Endothelial cell of umbilical vein (primary cell): ENCODE measurements at regions not wholly inside any gene's neighbourhood (a gene's known extent, or its start where the extent isn't known, plus 50 kb on each side); places are given as distances from the start of the nearest gene placed in this dataset.

ENCODE experiments used
- BruUV-seq: library from RNA; stranded (reverse); fragments of 400-500 nt; replicated peaks from 2 replicates; lab custom pipeline; 2021; lab: Mats Ljungman, UMichigan
- CTCF ChIA-PET: fragments of 300-600, 350-600 bp; sonication (Branson Sonifier 250); formaldehyde crosslinking; loops from one replicate; lab custom pipeline; 2021; ENCODE audit warnings: antibody characterized with exemption, inconsistent platforms; lab: Charles Lee
- POLR2A ChIA-PET: fragments of 300-600, 350-600 bp; sonication (Branson Sonifier 250); formaldehyde crosslinking; loops from one replicate; lab custom pipeline; 2021; ENCODE audit warnings: antibody characterized with exemption, inconsistent platforms; lab: Charles Lee
- DNase-seq: peaks from one replicate; pipeline ENCODE4 v3.0.0-alpha.2; 2011; ENCODE audit warnings: low read depth, low spot score
- FAIRE-seq: peaks from 2 replicates; lab custom pipeline; 2011; peaks lifted over from hg19 to GRCh38; lab: Jason Lieb, UNC
- H2AFZ ChIP-seq: 2 replicates; pipeline ENCODE4 v1.6.0; 2012; ENCODE audit warnings: low read depth, low read length, control low read depth, inconsistent platforms
- H3K27ac ChIP-seq: 2 replicates; pipeline ENCODE4 v1.5.1; 2011; ENCODE audit warnings: low read depth, mild to moderate bottlenecking, control low read depth, low read length, moderate library complexity; ENCODE audit not compliant: insufficient read depth
- H3K27me3 ChIP-seq, 2 experiments: 2 replicates each; pipeline versions ENCODE4 v1.6.0 to v1.6.1; 2011; ENCODE audit warnings: low read length in 2 of 2, mixed read lengths in 1 of 2; ENCODE audit not compliant: control insufficient read depth in 2 of 2, insufficient read depth in 2 of 2
- H3K36me3 ChIP-seq, 2 experiments: 2 replicates in 1 of 2; 3 replicates in 1 of 2; pipeline ENCODE4 v1.5.1; 2011; ENCODE audit warnings: low read length in 2 of 2, mild to moderate bottlenecking in 1 of 2, moderate library complexity in 1 of 2; ENCODE audit not compliant: control insufficient read depth in 2 of 2, insufficient read depth in 2 of 2; ENCODE audit errors: extremely low read depth in 1 of 2
- H3K4me1 ChIP-seq: 3 replicates; pipeline ENCODE4 v1.5.1; 2011; ENCODE audit warnings: mild to moderate bottlenecking, low read length; ENCODE audit not compliant: control insufficient read depth, insufficient read depth; ENCODE audit errors: extremely low read depth
- H3K4me2 ChIP-seq: 2 replicates; pipeline ENCODE4 v1.6.1; 2011; ENCODE audit warnings: low read length, control low read depth, mixed read lengths; ENCODE audit not compliant: insufficient read depth
- H3K4me3 ChIP-seq, 3 experiments: fragments of 200-600 bp in 1 of 3; sonication (generic), shearing (Covaris generic) in 1 of 3; replicated peaks in 1 of 3; 2 replicates each; pipeline ENCODE4 v1.5.1; 2011 to 2016; ENCODE audit warnings: control low read depth in 3 of 3, low read length in 3 of 3, mild to moderate bottlenecking in 2 of 3, inconsistent platforms in 1 of 3, low read depth in 1 of 3, moderate library complexity in 1 of 3; ENCODE audit not compliant: insufficient read depth in 1 of 3
- H3K79me2 ChIP-seq: 2 replicates; pipeline ENCODE4 v1.6.0; 2012; ENCODE audit warnings: low read length, inconsistent platforms; ENCODE audit not compliant: control insufficient read depth, insufficient read depth
- H3K9ac ChIP-seq: replicated peaks from 2 replicates; pipeline ENCODE3; 2011; ENCODE audit warnings: low read length, control low read depth; ENCODE audit not compliant: insufficient read depth; ENCODE audit errors: extremely low read depth
- H3K9me1 ChIP-seq: replicated peaks from 3 replicates; pipeline ENCODE4 v1.6.0; 2011; ENCODE audit warnings: mild to moderate bottlenecking, low read length; ENCODE audit not compliant: control insufficient read depth, insufficient read depth; ENCODE audit errors: extremely low read depth
- H3K9me3 ChIP-seq: replicated peaks from 2 replicates; pipeline ENCODE4 v1.5.1; 2012; ENCODE audit warnings: low read length, inconsistent platforms; ENCODE audit not compliant: control insufficient read depth, insufficient read depth
- H4K20me1 ChIP-seq: replicated peaks from 2 replicates; pipeline ENCODE3; 2011; ENCODE audit warnings: mild to moderate bottlenecking, low read length; ENCODE audit not compliant: control insufficient read depth, insufficient read depth; ENCODE audit errors: extremely low read depth
- EZH2 ChIP-seq: IDR thresholded peaks from 2 replicates; pipeline ENCODE4 v1.6.1; 2012; ENCODE audit warnings: borderline replicate concordance, low read depth, mild to moderate bottlenecking, moderate library complexity, low read length, inconsistent platforms; ENCODE audit not compliant: severe bottlenecking
- FOS ChIP-seq: IDR thresholded peaks from 2 replicates; pipeline ENCODE4 v1.6.1; 2011; ENCODE audit warnings: mild to moderate bottlenecking, low read length, moderate library complexity, borderline replicate concordance; ENCODE audit not compliant: insufficient read depth
- GATA2 ChIP-seq: IDR thresholded peaks from 2 replicates; pipeline ENCODE4 v1.7.0; 2011; ENCODE audit warnings: low read depth, mild to moderate bottlenecking, moderate library complexity, mixed read lengths, low read length; ENCODE audit not compliant: insufficient read length, insufficient read depth
- JUN ChIP-seq: IDR thresholded peaks from 2 replicates; pipeline ENCODE4 v1.6.1; 2011; ENCODE audit warnings: borderline replicate concordance, low read depth; ENCODE audit not compliant: insufficient read length, insufficient read depth
- MYC ChIP-seq: IDR thresholded peaks from one replicate; pipeline ENCODE4 v1.6.1; 2011; ENCODE audit warnings: mild to moderate bottlenecking, low read depth, low read length
- POLR2A ChIP-seq: IDR thresholded peaks from 2 replicates; pipeline ENCODE4 v1.6.1; 2012; ENCODE audit warnings: low read depth, mild to moderate bottlenecking, control low read depth, low read length
- POLR2AphosphoS5 ChIP-seq: IDR thresholded peaks from 2 replicates; pipeline ENCODE4 v1.6.1; 2012; ENCODE audit warnings: low read depth, mild to moderate bottlenecking, control low read depth, low read length, moderate library complexity; ENCODE audit not compliant: insufficient read depth
- dilution Hi-C: fragments of 300-500 bp; cut with MboI; formaldehyde crosslinking; loops from one replicate; pipeline ENCODE4 v1.15.0; 2019; ENCODE audit warnings: low sequenced_read_pairs; ENCODE audit not compliant: extremely low pct_ligation_motif_present
- intact Hi-C: fragments of 100-400 bp; cut with micrococcal nuclease; formaldehyde crosslinking; loops from one replicate; pipeline ENCODE4 v1.10.0; 2022
- TF ChIP-seq, protein P1 (sequence below), 2 donors: IDR thresholded peaks; 1 replicate in 1 of 2; 2 replicates in 1 of 2; pipeline ENCODE4 v1.5.1; 2011; ENCODE audit warnings: low read length in 2 of 2, mild to moderate bottlenecking in 2 of 2, moderate library complexity in 2 of 2, control low read depth in 1 of 2, inconsistent platforms in 1 of 2, low read depth in 1 of 2; ENCODE audit not compliant: insufficient read depth in 1 of 2; ENCODE audit errors: extremely low read depth in 1 of 2
- TF ChIP-seq, protein P2 (sequence below): IDR thresholded peaks from 2 replicates; pipeline ENCODE4 v1.6.1; 2011; ENCODE audit not compliant: insufficient read depth, insufficient read length

- Histone ChIP-seq H3K9me3 (no peaks in the 10 kb centered on the region), H3K4me2 (no peak overlapping the region), H2AFZ (no peak overlapping the region), H3K9me1 (no peaks in the 10 kb centered on the region), H4K20me1 (no peaks in the 10 kb centered on the region), H3K4me1 (peaks cover 9% of the 10 kb centered on the region), H3K36me3 (no peaks in the 10 kb centered on the region), H3K27ac (no peak overlapping the region), H3K27me3 (no peaks in the 10 kb centered on the region), H3K4me3 (no peak overlapping the region), H3K79me2 (no peaks in the 10 kb centered on the region), H3K9ac (no peak overlapping the region)
- ChIA-PET POLR2A (interaction anchor here (0.7 kb wide), 1 partner anchor 18 kb away, joined by 4 read pairs; no protein-coding TSS in a partner anchor), CTCF (interaction anchor here (1.6 kb wide), 1 partner anchor 14 kb away, joined by 5 read pairs; no protein-coding TSS in a partner anchor)
- no TSS peak for BruUV-seq
- no peak for FAIRE-seq
- dilution Hi-C loops (no loop called here), intact Hi-C loops (no loop called here)
- no peak for DNase-seq
- TF ChIP-seq POLR2AphosphoS5 (no peak), MYC (no peak), JUN (no peak), POLR2A (no peak)
- TF ChIP-seq, protein P1, sequence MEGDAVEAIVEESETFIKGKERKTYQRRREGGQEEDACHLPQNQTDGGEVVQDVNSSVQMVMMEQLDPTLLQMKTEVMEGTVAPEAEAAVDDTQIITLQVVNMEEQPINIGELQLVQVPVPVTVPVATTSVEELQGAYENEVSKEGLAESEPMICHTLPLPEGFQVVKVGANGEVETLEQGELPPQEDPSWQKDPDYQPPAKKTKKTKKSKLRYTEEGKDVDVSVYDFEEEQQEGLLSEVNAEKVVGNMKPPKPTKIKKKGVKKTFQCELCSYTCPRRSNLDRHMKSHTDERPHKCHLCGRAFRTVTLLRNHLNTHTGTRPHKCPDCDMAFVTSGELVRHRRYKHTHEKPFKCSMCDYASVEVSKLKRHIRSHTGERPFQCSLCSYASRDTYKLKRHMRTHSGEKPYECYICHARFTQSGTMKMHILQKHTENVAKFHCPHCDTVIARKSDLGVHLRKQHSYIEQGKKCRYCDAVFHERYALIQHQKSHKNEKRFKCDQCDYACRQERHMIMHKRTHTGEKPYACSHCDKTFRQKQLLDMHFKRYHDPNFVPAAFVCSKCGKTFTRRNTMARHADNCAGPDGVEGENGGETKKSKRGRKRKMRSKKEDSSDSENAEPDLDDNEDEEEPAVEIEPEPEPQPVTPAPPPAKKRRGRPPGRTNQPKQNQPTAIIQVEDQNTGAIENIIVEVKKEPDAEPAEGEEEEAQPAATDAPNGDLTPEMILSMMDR (IDR thresholded peaks at IDR 0.05; ENCODE audit: extremely low read depth in 1 of 2, insufficient read depth in 1 of 2, low read depth in 1 of 2, low read length in 2 of 2): no peak
These were observed 109.5 kb downstream of the RPLP1 start for GRCh38 chr15:69562116-69562515.

GRCh38 chr15:69562564-69562963 is 109.9 kb downstream of the RPLP1 start:
- H3K79me2 ChIP-seq: no peaks in the 10 kb centered on the region
- ChIA-PET CTCF (no interaction called here), POLR2A (no interaction called here)
- no peaks in the 10 kb centered on the region for H3K9me1 ChIP-seq
- no peaks in the 10 kb centered on the region for H3K36me3 ChIP-seq
- no peak overlapping the region for H2AFZ ChIP-seq
- no peak overlapping the region for H3K4me2 ChIP-seq
- H3K27me3 ChIP-seq: no peaks in the 10 kb centered on the region
- TF ChIP-seq MYC: no peak
- TF ChIP-seq JUN: no peak
- TF ChIP-seq EZH2: no peak
- TF ChIP-seq FOS: no peak
- no peak for TF ChIP-seq GATA2
- TF ChIP-seq, protein P2, sequence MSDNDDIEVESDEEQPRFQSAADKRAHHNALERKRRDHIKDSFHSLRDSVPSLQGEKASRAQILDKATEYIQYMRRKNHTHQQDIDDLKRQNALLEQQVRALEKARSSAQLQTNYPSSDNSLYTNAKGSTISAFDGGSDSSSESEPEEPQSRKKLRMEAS: no peak
- TF ChIP-seq, protein P1 (IDR thresholded peaks at IDR 0.05; ENCODE audit: extremely low read depth in 1 of 2, insufficient read depth in 1 of 2, low read depth in 1 of 2, low read length in 2 of 2): no peak
- no peak for TF ChIP-seq POLR2AphosphoS5
- no peak for TF ChIP-seq POLR2A
- no peaks in the 10 kb centered on the region for H3K9me3 ChIP-seq
- BruUV-seq: no TSS peak
- dilution Hi-C loops: no loop called here
- intact Hi-C loops: no loop called here
- DNase-seq (no peak), FAIRE-seq (no peak)
- H3K4me3 ChIP-seq: no peak overlapping the region
- H3K9ac ChIP-seq: no peak overlapping the region
- no peak overlapping the region for H3K27ac ChIP-seq
- H4K20me1 ChIP-seq: no peaks in the 10 kb centered on the region
- H3K4me1 ChIP-seq: peaks cover 6% of the 10 kb centered on the region
